ENCODE measurements at regions not wholly inside any gene's neighbourhood (a gene's known extent, or its start where the extent isn't known, plus 50 kb on each side); places are given as distances from the start of the nearest gene placed in this dataset.
"Not testable (repeated sequence)": the region's sequence is repeated elsewhere in the genome, so short reads cannot be mapped to it uniquely, and the experiment has no call there.

GRCh38 chr3:63096248-63097058 lies 181.7 kb upstream of the SYNPR start:
- DNase-seq (ENCODE audit: low spot score) = no peak

GRCh38 chr3:63097396-63097795 lies 180.7 kb upstream of the SYNPR start:
- no peak for DNase-seq (ENCODE audit: low spot score)

GRCh38 chr3:63116922-63117321 lies 161.2 kb upstream of the SYNPR start:
- DNase-seq (ENCODE audit: low spot score) = peak; percentile 25

GRCh38 chr3:63124090-63124489 lies 154.0 kb upstream of the SYNPR start:
- no peak for DNase-seq (ENCODE audit: low spot score)

GRCh38 chr3:63126530-63126929 lies 151.6 kb upstream of the SYNPR start:
- no peak for DNase-seq (ENCODE audit: low spot score)

- DNase-seq (ENCODE audit: low spot score) = no peak
Observed at GRCh38 chr3:63128380-63128779, 149.7 kb upstream of the SYNPR start.

- no peak for DNase-seq (ENCODE audit: low spot score)
Observed at GRCh38 chr3:63130625-63131024, 147.5 kb upstream of the SYNPR start.

- DNase-seq (ENCODE audit: low spot score) = no peak
Observed at GRCh38 chr3:63132461-63133250, 145.5 kb upstream of the SYNPR start.

GRCh38 chr3:63135367-63135766 lies 142.7 kb upstream of the SYNPR start:
- DNase-seq (ENCODE audit: low spot score) = no peak

- DNase-seq (ENCODE audit: low spot score) = not testable (repeated sequence)
Observed at GRCh38 chr3:63136249-63136648, 141.9 kb upstream of the SYNPR start.

- no peak for DNase-seq (ENCODE audit: low spot score)
Observed at GRCh38 chr3:63142681-63143080, 135.4 kb upstream of the SYNPR start.

- DNase-seq (ENCODE audit: low spot score) = no peak
Observed at GRCh38 chr3:63146154-63146553, 132.0 kb upstream of the SYNPR start.

GRCh38 chr3:63150880-63151279 lies 127.2 kb upstream of the SYNPR start:
- no peak for DNase-seq (ENCODE audit: low spot score)

- no peak for DNase-seq (ENCODE audit: low spot score)
Observed at GRCh38 chr3:63151897-63152296, 126.2 kb upstream of the SYNPR start.

- no peak for DNase-seq (ENCODE audit: low spot score)
Observed at GRCh38 chr3:63159764-63160163, 118.3 kb upstream of the SYNPR start.

GRCh38 chr3:63167113-63167512 lies 111.0 kb upstream of the SYNPR start:
- DNase-seq (ENCODE audit: low spot score) = no peak

- no peak for DNase-seq (ENCODE audit: low spot score)
Observed at GRCh38 chr3:63168179-63168578, 109.9 kb upstream of the SYNPR start.

GRCh38 chr3:63179862-63180522 lies 98.1 kb upstream of the SYNPR start:
- DNase-seq (ENCODE audit: low spot score) = no peak

- peak; percentile 21 for DNase-seq (ENCODE audit: low spot score)
Observed at GRCh38 chr3:63192248-63192647, 85.9 kb upstream of the SYNPR start.

GRCh38 chr3:63193647-63194046 lies 84.5 kb upstream of the SYNPR start:
- DNase-seq (ENCODE audit: low spot score) = peak; percentile 25

GRCh38 chr3:63199606-63200005 lies 78.5 kb upstream of the SYNPR start:
- DNase-seq (ENCODE audit: low spot score) = no peak

- DNase-seq (ENCODE audit: low spot score) = no peak
Observed at GRCh38 chr3:63202529-63202928, 75.6 kb upstream of the SYNPR start.

GRCh38 chr3:63207066-63207590 lies 71.0 kb upstream of the SYNPR start:
- DNase-seq (ENCODE audit: low spot score) = no peak
